ENCODE measurements at regions not wholly inside any gene's neighbourhood (a gene's known extent, or its start where the extent isn't known, plus 50 kb on each side); places are given as distances from the start of the nearest gene placed in this dataset.

GRCh38 chr9:3118081-3118480 lies 274.2 kb upstream of the PUM3 start:
- TF ChIP-seq SIN3A (IDR thresholded peaks at IDR 0.05; ENCODE audit: low read depth) (no peak), CTCF (IDR thresholded peaks at IDR 0.05 in 2 of 3, conservative IDR thresholded peaks at IDR 0.05 in 1 of 3; ENCODE audit: borderline replicate concordance in 1 of 3, insufficient read depth in 1 of 3, low read depth in 2 of 3, low read length in 2 of 3) (no peak), POLR2A (IDR thresholded peaks at IDR 0.05; ENCODE audit: borderline replicate concordance, extremely low read depth, insufficient read depth, insufficient read length) (no peak), MAX (IDR thresholded peaks at IDR 0.05) (no peak)

Data from HCT116 (cell line).